ENCODE measurements at regions not wholly inside any gene's neighbourhood (a gene's known extent, or its start where the extent isn't known, plus 50 kb on each side); places are given as distances from the start of the nearest gene placed in this dataset.

DNA sequence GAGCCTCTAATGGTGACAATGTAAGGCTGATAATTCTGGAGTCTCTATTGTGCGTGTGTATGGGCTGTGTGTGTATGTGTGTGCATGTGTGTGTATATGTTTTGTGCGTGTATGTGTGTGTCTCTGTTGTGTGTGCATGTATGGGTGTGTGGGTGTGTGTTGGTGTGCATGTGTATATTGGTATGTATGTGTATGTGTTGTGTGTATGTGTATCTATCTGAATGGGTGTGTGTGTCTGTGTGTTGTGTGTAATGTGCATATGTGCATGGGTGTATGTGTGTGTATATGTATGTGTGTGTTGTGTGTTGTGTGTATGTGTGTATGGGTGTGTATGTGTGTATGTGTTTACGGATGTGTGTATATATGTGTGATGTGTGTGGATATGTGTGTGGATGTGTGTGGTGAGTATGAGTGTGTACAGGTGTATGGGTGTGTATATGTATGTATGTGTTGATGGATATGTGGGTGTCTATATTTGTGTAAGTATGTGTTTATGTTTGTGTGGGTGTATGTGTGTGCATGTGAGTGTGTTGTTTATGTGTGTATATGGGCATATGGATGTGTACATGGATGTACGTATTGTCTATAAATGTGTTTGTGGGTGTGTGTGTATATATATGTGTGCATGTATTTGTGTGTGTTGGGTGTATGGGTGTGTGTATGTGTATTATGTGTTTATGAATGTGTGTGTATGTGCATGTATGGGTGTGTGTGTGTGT, 366.7 kb downstream of the UQCRFS1 start:
- DNase-seq (ENCODE audit: low read depth in 2 of 2) = no peak

DNA sequence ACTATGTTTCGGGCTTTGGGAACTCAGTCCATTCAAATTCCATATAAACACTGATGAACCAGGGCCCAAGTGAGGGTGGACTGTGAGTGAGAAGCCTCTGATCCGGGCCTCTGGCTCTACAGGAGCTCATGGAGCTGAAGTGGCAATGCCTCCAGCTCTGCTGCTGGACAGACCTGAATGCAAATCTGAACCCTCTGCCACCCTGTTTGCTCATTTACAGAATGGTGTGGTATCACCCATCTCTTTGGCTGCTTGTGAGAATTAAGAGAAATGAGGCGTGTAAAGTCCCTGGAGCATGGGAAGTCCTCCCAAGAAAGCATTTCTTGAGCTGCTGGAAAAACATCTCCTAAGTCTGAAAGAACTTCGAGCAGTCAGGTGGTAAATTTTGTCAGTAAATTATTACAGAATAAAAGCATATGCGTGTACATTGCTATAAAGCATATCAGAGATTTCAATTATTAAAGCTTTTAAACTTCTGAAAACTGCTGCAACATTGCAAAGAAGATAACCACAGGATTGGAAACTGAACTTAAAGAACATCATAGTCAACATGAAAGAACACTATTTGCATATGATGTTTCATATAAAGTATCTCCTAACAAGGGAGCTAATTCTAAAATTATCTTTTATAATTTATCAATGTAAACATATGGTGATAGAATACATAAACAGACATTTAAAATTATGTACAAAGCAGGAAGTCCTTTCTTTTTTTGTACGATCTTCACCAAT, 369.0 kb downstream of the UQCRFS1 start:
- DNase-seq (ENCODE audit: low read depth in 2 of 2) = no peak

DNA sequence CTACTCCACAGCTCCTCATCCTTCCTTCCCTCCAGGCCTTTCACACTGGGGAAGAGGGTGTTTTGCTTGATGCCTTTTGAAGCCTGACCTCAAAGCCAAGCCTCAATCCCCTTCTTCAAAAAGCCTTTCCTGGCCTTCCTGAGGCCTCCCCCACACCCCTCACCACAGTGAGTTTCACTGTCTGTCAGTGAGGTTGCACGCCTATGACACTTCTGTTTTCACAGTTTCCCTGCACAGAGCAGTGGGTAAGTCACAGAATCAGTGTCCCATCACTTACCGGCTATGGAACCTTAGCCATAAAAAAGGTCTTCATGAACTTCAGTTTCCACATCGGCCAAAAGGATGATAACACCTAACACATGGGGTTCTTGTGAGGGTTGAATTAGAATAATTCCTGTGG, 371.4 kb downstream of the UQCRFS1 start:
- no peak for DNase-seq (ENCODE audit: low read depth in 2 of 2)

DNA sequence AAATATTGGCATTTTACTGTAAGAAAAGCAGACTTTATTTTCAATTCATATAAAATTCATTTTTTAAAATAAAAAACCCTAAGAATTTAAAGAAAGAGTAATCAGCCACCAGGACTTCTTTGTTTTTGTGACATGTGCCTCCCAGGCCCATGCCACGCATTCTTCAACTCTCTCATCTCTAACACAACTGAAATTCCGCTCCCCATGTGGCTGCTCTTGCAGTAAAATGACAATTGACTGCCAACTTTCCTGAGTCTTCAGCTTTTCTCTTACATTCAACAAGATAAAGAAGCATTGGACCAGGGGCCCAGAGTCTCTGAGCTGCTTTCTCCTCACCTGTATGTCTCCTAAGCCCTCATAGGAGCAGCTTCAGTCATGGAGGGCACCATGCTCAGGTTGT, 372.1 kb downstream of the UQCRFS1 start:
- no peak for DNase-seq (ENCODE audit: low read depth in 2 of 2)

DNA sequence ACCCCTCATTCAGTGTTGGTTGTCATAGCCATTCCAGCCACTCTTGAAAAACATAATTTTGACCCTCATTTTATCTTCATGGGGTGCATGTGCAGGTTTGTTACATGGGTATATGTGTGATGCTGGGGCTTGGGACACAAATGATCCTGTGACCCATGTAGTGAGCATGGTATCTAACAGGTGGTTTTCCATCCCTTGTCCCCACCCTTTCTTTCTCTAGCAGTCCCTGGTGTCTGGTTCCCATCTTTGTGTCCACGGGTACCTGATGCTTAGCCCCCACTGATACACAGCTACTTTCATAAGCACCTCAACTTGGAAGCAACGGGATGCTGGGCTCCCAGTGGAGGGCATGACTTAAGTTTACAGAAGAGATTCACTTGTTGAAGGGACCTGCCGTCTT, 373.5 kb downstream of the UQCRFS1 start:
- DNase-seq (ENCODE audit: low read depth in 2 of 2) = no peak

DNA sequence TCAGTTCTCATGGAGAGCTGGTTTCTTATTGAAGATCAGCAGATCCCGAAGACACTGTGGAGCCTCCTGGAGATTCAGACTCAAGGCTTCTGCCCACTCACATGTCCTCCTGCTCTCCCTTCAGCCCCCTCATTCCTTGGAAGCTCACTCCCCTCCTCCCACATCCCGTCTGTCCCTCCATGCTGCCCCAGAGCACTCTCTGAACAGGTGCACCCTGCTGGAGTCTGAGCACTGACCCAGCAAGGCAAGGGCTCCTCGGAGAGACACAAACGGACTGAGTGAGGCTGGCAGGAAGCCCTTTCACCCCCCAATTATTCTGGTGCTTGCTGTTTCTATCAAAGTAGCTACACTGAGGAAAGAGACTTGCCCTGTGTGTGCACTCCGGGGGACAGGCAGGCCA, 374.0 kb downstream of the UQCRFS1 start:
- no peak for DNase-seq (ENCODE audit: low read depth in 2 of 2)

DNA sequence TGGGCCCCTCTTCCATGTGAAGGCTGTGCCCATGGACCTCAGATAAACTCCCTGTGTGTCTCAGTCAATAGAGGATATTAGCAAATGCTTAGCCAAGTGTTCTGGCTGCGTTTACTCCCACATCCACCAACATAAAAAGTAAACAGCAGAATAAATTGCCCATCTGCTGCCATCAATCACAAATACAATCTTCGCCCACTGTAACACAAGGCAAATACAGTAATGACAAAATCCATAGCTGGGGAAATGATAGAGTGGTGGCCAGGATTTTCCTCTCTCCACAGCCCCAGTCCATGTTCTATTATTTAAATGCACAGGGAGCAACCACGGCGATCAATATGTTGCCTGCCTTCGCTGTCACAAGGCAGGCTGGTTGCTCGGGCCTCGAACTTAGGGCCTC, 376.5 kb downstream of the UQCRFS1 start:
- DNase-seq (ENCODE audit: low read depth in 2 of 2) = no peak

DNA sequence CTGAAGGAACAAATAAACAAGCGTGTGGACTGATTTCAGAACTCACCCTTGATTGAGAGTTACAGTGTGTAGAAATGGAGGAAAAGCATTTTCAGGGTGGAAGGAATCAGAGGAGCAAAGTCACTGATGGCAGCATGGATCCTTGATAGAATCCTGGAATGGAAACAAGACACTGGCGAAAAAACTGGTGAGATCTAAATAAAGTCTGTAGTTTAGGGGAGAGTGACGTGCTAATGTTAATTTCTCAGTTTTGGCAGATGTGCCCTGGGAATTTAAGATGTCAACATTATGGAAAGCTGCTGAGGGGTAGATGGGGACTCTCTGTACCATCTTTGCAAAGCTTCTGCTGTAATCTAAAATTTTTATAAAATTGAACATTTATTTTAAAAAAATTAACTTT, 378.0 kb downstream of the UQCRFS1 start:
- DNase-seq (ENCODE audit: low read depth in 2 of 2) = no peak

DNA sequence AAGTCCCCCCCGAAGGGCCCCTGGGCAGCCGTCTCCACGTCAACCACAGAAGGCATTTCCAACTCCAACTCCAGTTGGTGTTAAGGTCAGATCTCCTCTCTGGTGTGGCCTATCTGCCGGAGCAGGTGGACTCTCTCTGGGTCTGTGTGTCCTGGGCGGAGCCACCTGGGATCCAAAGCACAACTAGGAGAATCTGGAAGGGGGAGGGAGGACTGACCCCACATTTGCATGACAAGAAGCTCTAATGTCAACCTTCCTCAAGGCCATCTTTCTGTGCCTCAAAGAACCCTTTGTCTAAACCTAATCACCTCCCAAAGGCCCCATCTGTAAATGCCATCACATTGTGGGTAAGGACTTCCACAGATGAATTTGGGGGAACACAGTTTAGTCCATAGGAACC, 381.5 kb downstream of the UQCRFS1 start:
- no peak for DNase-seq (ENCODE audit: low read depth in 2 of 2)

DNA sequence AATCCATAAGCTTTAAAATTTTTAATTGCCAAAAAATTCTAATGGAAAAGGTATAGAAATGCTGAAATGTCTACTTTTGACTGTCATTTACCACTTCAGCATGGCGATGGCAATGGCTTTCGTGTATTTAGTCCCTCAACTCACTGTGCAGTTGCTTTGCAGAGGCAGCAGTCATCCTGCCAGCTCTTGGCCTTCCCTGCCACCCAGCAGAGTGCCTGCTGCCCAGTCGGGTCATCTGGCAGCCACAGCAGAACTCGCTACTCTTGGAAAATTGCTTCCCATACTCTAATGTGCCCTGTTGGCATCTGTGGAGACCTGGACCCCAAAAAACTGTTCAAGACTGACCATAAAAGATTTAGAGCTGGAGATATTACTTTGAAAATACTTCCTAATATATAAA, 383.2 kb downstream of the UQCRFS1 start:
- DNase-seq (ENCODE audit: low read depth in 2 of 2) = no peak

DNA sequence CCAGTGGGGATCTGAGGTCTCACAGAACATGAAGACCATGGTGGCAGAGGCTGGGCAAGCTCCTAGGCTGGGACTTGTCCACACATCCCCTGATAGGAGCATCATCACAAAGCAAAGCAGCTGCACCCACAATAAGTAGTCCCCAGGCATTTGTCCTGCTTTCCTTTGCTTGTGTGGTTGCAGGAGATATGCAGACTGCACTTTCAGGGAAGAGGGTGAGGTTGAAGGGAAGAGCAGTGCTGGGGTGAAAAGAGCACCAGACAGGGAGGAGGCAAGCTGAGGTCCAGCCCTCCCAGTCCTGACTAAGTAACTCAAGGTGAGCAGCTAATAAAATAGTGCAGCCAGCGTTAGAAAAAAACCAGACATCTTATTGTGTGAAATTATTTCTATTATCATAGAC, 383.6 kb downstream of the UQCRFS1 start:
- no peak for DNase-seq (ENCODE audit: low read depth in 2 of 2)

DNA sequence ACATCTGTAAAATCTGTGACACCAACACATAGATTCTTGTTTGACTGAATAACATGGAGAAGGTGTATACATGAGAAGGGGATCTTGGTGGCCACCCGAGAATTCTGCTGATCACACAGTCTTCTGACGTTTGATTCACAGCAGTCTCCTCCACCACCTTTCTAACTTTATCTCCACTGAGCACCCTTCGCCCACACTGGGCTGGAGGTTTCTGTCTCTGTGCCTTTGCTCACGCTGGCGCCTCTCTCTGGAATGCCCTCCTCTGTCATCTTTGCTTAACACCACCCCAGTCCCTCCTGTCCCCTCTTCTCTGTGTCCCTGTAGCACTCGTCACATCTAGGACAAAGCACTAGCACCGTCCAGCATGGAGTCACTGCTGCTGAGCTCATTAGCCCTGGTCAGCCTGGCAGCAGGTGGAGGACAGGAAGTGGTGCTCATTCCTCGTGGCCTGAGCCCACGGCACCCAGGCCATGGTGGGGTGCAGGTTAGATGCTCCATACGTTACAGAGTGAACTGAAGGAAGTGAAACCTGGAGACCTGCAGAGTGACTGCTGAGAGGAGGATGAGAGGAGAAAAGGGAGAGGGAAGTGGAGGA, 384.6 kb downstream of the UQCRFS1 start:
- DNase-seq (ENCODE audit: low read depth in 2 of 2) = no peak

DNA sequence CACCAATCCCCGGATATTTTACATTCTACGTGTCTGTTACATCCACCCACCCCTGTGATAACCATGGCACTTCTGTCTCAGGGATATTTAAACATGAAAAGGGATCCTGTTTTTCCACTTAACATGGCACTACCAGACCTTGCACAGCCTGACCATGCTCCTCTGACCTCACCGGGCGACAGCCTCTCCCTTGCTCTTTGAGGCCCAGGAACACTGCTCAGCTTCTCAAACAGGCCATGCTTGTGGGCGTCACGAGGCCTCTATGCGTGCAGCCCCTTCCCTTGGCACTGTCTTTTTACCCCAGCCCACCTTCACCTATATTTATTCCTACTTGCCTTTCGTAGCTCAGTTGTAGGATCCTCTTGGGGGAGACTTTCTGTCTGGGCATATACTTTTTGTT, 385.6 kb downstream of the UQCRFS1 start:
- DNase-seq (ENCODE audit: low read depth in 2 of 2) = no peak

DNA sequence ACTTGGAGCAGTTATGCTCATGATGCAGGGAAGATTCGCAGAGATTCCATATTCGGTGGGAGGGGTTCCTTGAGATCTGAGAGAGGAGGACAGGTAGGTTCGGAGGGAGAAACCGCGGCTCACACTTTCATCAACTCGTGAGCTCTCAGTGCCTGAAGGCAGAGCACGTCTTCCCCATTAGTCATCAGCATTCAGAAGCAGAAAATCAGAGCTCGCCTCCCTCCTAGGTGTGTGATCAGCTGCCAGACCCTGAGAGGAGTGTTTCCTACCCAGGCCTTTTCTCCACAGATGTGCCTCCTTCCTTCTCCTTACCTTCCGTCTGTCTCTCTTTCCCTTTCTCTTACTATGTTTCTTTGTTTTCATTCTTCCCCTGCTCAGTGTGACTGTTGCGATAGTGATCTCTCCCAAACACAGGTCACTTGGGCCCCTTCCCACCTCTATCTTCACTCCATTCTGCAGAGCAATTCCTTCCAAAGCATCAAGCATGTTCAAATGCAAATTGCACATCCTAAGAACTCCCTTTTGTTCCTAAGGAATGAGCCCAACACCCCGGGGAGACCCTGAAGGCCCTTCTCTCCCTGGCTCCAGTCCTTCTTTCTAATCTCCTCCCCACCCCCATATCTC, 389.5 kb downstream of the UQCRFS1 start:
- no peak for DNase-seq (ENCODE audit: low read depth in 2 of 2)

DNA sequence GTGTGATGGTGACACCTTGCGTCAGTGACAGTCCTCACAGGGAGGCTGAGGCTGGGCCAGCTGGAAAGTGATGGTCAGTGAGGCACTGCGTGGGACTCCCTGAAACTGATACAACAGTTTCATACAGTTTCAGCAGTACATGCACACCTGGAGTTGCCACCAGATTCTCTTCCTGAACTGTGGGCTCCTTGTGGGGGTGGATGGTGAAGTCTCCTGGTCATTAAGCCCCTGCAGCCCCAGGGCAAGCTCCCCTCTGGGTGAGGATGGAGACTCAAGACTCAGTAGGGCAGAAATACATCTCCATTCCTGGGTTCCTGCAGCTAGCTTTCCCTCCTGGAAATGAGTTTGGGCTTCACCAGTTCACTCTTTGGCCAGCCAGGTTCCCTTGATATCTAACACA, 392.7 kb downstream of the UQCRFS1 start:
- DNase-seq (ENCODE audit: low read depth in 2 of 2) = no peak

DNA sequence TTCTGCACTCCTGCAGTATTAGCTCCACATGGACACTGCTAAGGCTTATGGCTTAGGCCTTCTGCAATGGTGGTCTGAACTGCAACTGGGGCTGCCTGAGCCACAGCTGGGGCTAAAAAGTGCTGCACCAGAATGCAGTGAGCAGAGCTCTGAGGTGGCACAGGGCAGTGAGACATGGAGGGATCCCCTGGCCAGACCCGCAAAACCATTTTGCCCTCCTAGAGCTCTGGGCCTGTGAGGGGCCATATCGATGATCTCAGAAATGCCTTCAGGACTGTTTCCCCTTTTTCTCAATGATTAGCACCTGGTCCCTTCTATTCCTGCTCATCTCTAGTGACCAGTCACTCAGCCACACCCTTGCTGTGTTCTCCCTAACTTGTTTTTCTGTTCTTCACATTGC, 397.7 kb downstream of the UQCRFS1 start:
- no peak for DNase-seq (ENCODE audit: low read depth in 2 of 2)

DNA sequence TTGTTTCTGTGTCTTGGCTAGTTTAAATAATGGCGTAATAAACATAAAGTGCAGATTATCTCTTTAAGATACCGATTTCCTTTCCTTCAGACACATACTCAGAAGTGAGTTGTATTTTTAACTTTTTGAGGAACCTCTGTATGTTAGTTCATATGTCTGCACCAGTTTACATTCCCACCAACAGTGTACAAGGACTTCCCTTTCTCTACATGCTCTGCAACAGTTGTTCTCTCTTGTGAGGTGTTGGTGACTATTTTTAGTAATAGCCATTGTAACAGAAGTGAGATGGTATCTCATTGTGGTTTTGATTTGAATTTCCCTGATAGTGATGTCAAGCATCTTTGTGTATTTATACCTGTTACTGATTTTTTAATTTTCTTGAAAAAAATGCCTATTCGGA, 418.6 kb downstream of the UQCRFS1 start:
- no peak for DNase-seq (ENCODE audit: low read depth in 2 of 2)

DNA sequence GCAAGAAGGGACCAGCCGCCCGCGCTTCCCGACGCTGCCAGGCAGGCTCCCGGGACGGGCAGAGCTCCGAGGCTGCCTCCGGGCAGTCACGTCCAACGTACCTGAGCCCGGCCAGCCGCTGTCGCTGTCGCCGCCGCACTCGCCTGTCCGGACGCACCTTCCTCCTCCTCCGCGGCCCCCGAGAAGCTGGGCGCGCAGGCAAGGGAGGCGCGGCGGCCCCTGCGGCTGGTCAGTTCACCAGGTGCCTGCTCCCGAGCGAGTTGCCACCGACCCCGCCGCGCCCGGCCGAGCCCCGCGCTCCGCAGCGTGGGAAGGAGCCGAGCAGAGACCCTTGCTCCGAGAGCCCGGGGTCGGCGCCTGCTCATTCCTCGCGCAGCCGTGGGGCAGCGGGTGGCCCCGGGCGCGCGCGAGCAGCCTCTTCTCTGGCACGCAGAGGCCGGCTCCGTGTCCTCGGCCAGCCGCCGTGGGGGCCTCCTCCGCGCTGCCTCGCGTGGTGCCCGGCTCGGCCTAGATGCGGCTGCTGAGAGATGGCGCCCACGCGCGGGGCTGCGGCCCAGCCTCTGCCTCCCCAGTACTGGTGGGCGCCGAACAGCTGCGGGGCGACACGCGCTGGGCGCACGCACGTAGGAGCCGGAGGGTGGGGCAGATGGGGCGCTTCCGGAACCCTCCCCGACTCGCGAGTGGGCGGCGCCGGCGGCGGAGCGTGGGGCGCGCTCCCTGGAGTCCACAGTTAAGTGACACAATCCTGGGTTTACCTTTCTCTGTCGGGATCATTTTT, 419.4 kb downstream of the UQCRFS1 start:
- DNase-seq (ENCODE audit: low read depth in 2 of 2) = no peak

DNA sequence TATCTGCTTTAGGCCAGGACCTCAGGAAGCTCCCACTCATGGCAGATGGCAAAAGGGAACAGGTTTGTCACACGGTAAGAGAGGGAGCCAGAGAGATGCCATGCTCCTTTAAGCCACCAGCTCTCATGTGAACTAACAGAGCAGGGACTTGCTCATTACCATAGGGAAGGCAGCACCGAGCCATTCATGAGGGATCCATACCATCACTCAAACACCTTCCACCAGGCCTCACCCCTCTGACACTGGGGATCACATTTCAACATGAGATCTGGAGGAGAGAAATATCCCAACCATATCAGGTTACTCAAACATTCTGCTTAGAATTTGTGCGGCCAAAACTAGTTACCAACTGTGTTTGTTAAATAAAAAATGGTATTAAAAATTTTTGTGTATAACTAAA, 427.0 kb downstream of the UQCRFS1 start:
- no peak for DNase-seq (ENCODE audit: low read depth in 2 of 2)

DNA sequence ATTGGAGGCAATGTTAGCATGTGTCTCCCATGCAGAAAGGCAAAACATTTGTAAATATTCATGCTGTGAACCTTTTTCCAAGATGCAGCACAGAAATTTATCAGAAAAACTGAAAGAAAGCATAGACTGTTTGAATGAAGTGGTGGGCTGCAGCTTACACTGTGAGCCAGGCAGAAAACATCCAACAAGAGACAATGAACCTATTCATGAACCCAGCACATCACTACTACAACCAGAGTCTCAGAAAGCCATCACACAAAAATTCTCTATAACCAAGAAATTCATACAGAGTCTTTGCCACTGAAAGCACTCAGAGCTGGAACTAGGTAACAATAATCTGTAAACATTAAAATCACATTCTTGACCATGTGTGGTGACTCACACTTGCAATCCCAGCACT, 448.9 kb downstream of the UQCRFS1 start:
- DNase-seq (ENCODE audit: low read depth in 2 of 2) = no peak

DNA sequence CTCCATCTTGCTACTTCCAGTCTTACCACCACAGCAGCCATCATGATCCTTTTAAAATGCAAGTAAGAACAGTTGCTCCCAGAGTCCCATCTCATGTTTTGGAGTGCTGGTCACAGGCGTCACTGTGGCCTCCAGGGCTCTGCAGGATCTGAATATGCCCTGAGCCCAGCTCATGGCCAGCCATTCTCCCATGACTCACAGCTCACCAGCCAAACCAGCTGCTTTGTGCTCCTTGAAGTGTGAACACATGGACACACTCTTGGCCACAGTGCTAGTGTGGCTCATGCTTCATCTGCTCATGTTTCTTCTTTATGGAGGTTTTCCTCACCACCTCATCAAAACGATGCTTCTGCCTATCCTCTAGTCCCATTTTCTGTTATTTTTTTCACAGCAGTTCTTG, 466.5 kb downstream of the UQCRFS1 start:
- DNase-seq (ENCODE audit: low read depth in 2 of 2) = no peak

DNA sequence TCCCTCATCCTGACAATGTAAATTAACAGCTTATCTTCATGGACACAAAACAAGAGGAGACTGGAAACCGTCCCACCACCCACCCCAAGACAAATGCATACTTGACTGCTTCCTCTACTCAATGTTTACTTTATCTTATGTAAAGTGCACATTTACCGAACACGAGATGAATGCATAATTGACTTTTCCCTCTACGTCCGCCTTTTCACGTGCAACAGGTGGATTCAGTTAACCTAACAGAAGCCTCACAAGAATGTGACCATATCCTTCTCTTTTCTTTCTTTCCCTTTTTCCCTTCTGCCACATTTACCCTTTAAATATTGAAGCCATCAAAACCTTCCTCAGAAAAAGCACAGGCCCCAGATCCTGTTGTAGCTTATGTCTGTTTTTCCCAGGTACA, 468.0 kb downstream of the UQCRFS1 start:
- no peak for DNase-seq (ENCODE audit: low read depth in 2 of 2)

All from activated CD4-positive, alpha-beta T cell treated with anti-CD3 and anti-CD28 coated beads for 24 hours (primary cell).